WTC11 (cell line): ENCODE measurements at regions not wholly inside any gene's neighbourhood (a gene's known extent, or its start where the extent isn't known, plus 50 kb on each side); places are given as distances from the start of the nearest gene placed in this dataset.

Experiments used
- ATAC-seq: fragments of 200-7000 bp; cut with Tn5 transposase; 2 replicates; pipeline ENCODE4 v1.10.0; 2021; ENCODE audit warnings: mild to moderate bottlenecking, moderate library complexity
- CTCF ChIA-PET: fragments of 300-600 bp; sonication (Branson Sonifier 250); formaldehyde crosslinking; loops from one replicate; lab custom pipeline; 2021; ENCODE audit warnings: antibody characterized with exemption; lab: Charles Lee
- POLR2A ChIA-PET: fragments of 350-600 bp; sonication (Branson Sonifier 250); formaldehyde crosslinking; loops from one replicate; lab custom pipeline; 2021; ENCODE audit warnings: antibody characterized with exemption; lab: Charles Lee
- DNase-seq: peaks from one replicate; pipeline ENCODE4 v3.0.0; 2021; ENCODE audit warnings: low spot score
- H3K27ac Mint-ChIP-seq: 2 replicates; pipeline ENCODE4 v1.8.0; 2021; ENCODE audit warnings: mixed read lengths
- H3K27me3 Mint-ChIP-seq: 2 replicates; pipeline ENCODE4 v1.8.0; 2021; ENCODE audit warnings: low read depth, mild to moderate bottlenecking, moderate library complexity, mixed read lengths
- H3K36me3 Mint-ChIP-seq: 2 replicates; pipeline ENCODE4 v1.8.0; 2021; ENCODE audit warnings: mixed read lengths
- H3K4me1 Mint-ChIP-seq: 2 replicates; pipeline ENCODE4 v1.8.0; 2022; ENCODE audit warnings: mixed read lengths
- H3K4me3 Mint-ChIP-seq: 2 replicates; pipeline ENCODE4 v1.8.0; 2021; ENCODE audit warnings: mild to moderate bottlenecking, moderate library complexity, mixed read lengths
- H3K9me3 Mint-ChIP-seq: 2 replicates; pipeline ENCODE4 v1.8.0; 2021; ENCODE audit warnings: mixed read lengths
- ARID4B ChIP-seq: sonication (generic); formaldehyde crosslinking; IDR thresholded peaks from 2 replicates; pipeline ENCODE4 v1.8.0; 2023; ENCODE audit warnings: missing genetic modification reagents, mild to moderate bottlenecking, borderline replicate concordance
- CDX4 ChIP-seq: fragments of 250-450 bp; sonication (Bioruptor Pico); IDR thresholded peaks from 2 replicates; pipeline ENCODE4 v1.9.0; 2021; ENCODE audit warnings: moderate library complexity, mild to moderate bottlenecking, inconsistent platforms, borderline replicate concordance
- CREM ChIP-seq: sonication (generic); formaldehyde crosslinking; IDR thresholded peaks from 2 replicates; pipeline ENCODE4 v1.8.1; 2022; ENCODE audit warnings: mild to moderate bottlenecking, missing genetic modification reagents, moderate library complexity
- CTCF ChIP-seq: fragments of 200-600 bp; IDR thresholded peaks from 2 replicates; pipeline ENCODE4 v1.8.0; 2022; ENCODE audit warnings: antibody characterized with exemption
- FOXK1 ChIP-seq: sonication (generic); formaldehyde crosslinking; IDR thresholded peaks from 2 replicates; pipeline ENCODE4 v1.8.0; 2022; ENCODE audit warnings: mild to moderate bottlenecking, moderate library complexity, missing genetic modification reagents
- FOXP4 ChIP-seq: sonication (generic); formaldehyde crosslinking; IDR thresholded peaks from 2 replicates; pipeline ENCODE4 v1.8.0; 2022; ENCODE audit warnings: mild to moderate bottlenecking, missing genetic modification reagents
- KAT7 ChIP-seq: sonication (generic); formaldehyde crosslinking; IDR thresholded peaks from 2 replicates; pipeline ENCODE4 v1.8.1; 2023; ENCODE audit warnings: missing genetic modification reagents, mild to moderate bottlenecking, borderline replicate concordance
- PREB ChIP-seq: sonication (generic); formaldehyde crosslinking; IDR thresholded peaks from 2 replicates; pipeline ENCODE4 v1.8.1; 2022; ENCODE audit warnings: mild to moderate bottlenecking, missing genetic modification reagents, moderate library complexity, borderline replicate concordance
- RELA ChIP-seq: sonication (generic); formaldehyde crosslinking; IDR thresholded peaks from 2 replicates; pipeline ENCODE4 v1.8.1; 2022; ENCODE audit warnings: missing genetic modification reagents, mild to moderate bottlenecking, borderline replicate concordance
- ZNF532 ChIP-seq: fragments of 250-450 bp; sonication (Bioruptor Pico); IDR thresholded peaks from 2 replicates; pipeline ENCODE4 v1.9.0; 2021; ENCODE audit warnings: mild to moderate bottlenecking, borderline replicate concordance

GRCh38 chr10:70974351-70974901, 86.1 kb upstream of the PCBD1 start (continued):
- TF ChIP-seq FOXK1 (CRISPR knock-in tag): no peak
- TF ChIP-seq KAT7: no peak
- no peak for TF ChIP-seq PREB
- TF ChIP-seq ARID4B (CRISPR knock-in tag): no peak

GRCh38 chr10:70974920-70975319, 86.6 kb upstream of the PCBD1 start:
- TF ChIP-seq CDX4 (CRISPR knock-in tag) (no peak), ARID4B (CRISPR knock-in tag) (no peak), RELA (no peak), CTCF (no peak), FOXP4 (CRISPR knock-in tag) (no peak), CREM (CRISPR knock-in tag) (no peak), ZNF532 (CRISPR knock-in tag) (no peak)
- no peak for ATAC-seq
- POLR2A ChIA-PET: no interaction called here
- H3K4me1 Mint-ChIP-seq: peaks cover 14% of the 10 kb centered on the region
- CTCF ChIA-PET: no interaction called here
- no peak overlapping the region for H3K4me3 Mint-ChIP-seq
- peaks cover 24% of the 10 kb centered on the region for H3K9me3 Mint-ChIP-seq
- H3K27me3 Mint-ChIP-seq: peaks cover 6% of the 10 kb centered on the region
- no peak for DNase-seq
- H3K27ac Mint-ChIP-seq: no peak overlapping the region
- peaks cover 20% of the 10 kb centered on the region for H3K36me3 Mint-ChIP-seq
